HEK293 (cell line): ENCODE measurements at regions not wholly inside any gene's neighbourhood (a gene's known extent, or its start where the extent isn't known, plus 50 kb on each side); places are given as distances from the start of the nearest gene placed in this dataset.

Source experiments
- CTCF ChIA-PET: fragments of 350-600 bp; formaldehyde crosslinking; extraction: SDS; loops from one replicate; lab custom pipeline; 2021; ENCODE audit warnings: antibody characterized with exemption; lab: Yijun Ruan, JAX
- POLR2A ChIA-PET: fragments of 300-600 bp; formaldehyde crosslinking; extraction: SDS; loops from one replicate; lab custom pipeline; 2020; ENCODE audit warnings: antibody characterized with exemption, inconsistent platforms; lab: Yijun Ruan, JAX
- H3K27ac ChIP-seq: fragments of 200-500 bp; sonication (Bioruptor generic); 2 replicates; pipeline ENCODE4 v1.5.1; 2014; ENCODE audit warnings: low read depth, low read length, control low read depth, inconsistent platforms; ENCODE audit errors: extremely low read depth
- H3K36me3 ChIP-seq, 2 experiments: fragments of 200-500 bp in 1 of 2; sonication (Bioruptor generic) in 1 of 2; 1 replicate in 1 of 2; 2 replicates in 1 of 2; pipeline ENCODE4 v1.5.1; 2014 to 2017; ENCODE audit warnings: inconsistent platforms in 2 of 2, low read length in 2 of 2; ENCODE audit not compliant: control insufficient read depth in 2 of 2, insufficient read depth in 1 of 2
- H3K4me1 ChIP-seq: fragments of 200-500 bp; sonication (Bioruptor generic); 2 replicates; pipeline ENCODE4 v1.5.1; 2014; ENCODE audit warnings: mild to moderate bottlenecking, low read length, inconsistent platforms; ENCODE audit not compliant: control insufficient read depth, insufficient read depth
- H3K4me3 ChIP-seq: 2 replicates; pipeline ENCODE4 v1.5.1; 2011; ENCODE audit warnings: low read depth, mild to moderate bottlenecking, control low read depth, low read length, moderate library complexity
- H3K9me3 ChIP-seq: fragments of 200-500 bp; sonication (Bioruptor generic); 2 replicates; pipeline ENCODE4 v1.5.1; 2014; ENCODE audit warnings: low read depth, low read length, inconsistent platforms; ENCODE audit not compliant: control insufficient read depth, insufficient read depth
- KLF1 ChIP-seq: fragments of 450-650 bp; formaldehyde crosslinking; IDR thresholded peaks from 2 replicates; pipeline ENCODE4 v1.5.1; 2016; ENCODE audit warnings: missing biosample characterization, missing genetic modification characterization
- KLF9 ChIP-seq: fragments of 450-650 bp; formaldehyde crosslinking; IDR thresholded peaks from 2 replicates; pipeline ENCODE4 v1.5.1; 2016; ENCODE audit warnings: missing biosample characterization, missing genetic modification characterization, low read depth
- OSR2 ChIP-seq: fragments of 450-650 bp; formaldehyde crosslinking; IDR thresholded peaks from 2 replicates; pipeline ENCODE4 v1.5.1; 2016; ENCODE audit warnings: missing biosample characterization, missing genetic modification characterization
- TSHZ1 ChIP-seq: fragments of 450-650 bp; formaldehyde crosslinking; IDR thresholded peaks from 2 replicates; pipeline ENCODE4 v1.5.1; 2016; ENCODE audit warnings: missing biosample characterization, missing genetic modification characterization, borderline replicate concordance
- ZBTB10 ChIP-seq: fragments of 450-650 bp; formaldehyde crosslinking; IDR thresholded peaks from 2 replicates; pipeline ENCODE4 v1.5.1; 2016; ENCODE audit warnings: missing biosample characterization, missing genetic modification characterization
- ZFP69B ChIP-seq: fragments of 450-650 bp; formaldehyde crosslinking; IDR thresholded peaks from 2 replicates; pipeline ENCODE4 v1.5.1; 2016; ENCODE audit warnings: missing biosample characterization, missing genetic modification characterization
- ZNF133 ChIP-seq: fragments of 450-650 bp; formaldehyde crosslinking; IDR thresholded peaks from 2 replicates; pipeline ENCODE4 v1.5.1; 2016; ENCODE audit warnings: missing biosample characterization, missing genetic modification characterization
- ZNF146 ChIP-seq: fragments of 450-650 bp; formaldehyde crosslinking; IDR thresholded peaks from 2 replicates; pipeline ENCODE4 v1.5.1; 2016; ENCODE audit warnings: missing biosample characterization, missing genetic modification characterization
- ZNF221 ChIP-seq: fragments of 450-650 bp; formaldehyde crosslinking; IDR thresholded peaks from 2 replicates; pipeline ENCODE4 v1.5.1; 2017; ENCODE audit warnings: missing biosample characterization, missing genetic modification characterization, borderline replicate concordance
- ZNF292 ChIP-seq: fragments of 450-650 bp; formaldehyde crosslinking; IDR thresholded peaks from 2 replicates; pipeline ENCODE4 v1.5.1; 2016; ENCODE audit warnings: low read depth, missing biosample characterization, missing genetic modification characterization, borderline replicate concordance
- ZNF311 ChIP-seq: fragments of 450-650 bp; formaldehyde crosslinking; IDR thresholded peaks from 2 replicates; pipeline ENCODE4 v1.5.1; 2017; ENCODE audit warnings: missing biosample characterization, missing genetic modification characterization, borderline replicate concordance
- ZNF473 ChIP-seq: fragments of 450-650 bp; formaldehyde crosslinking; IDR thresholded peaks from 2 replicates; pipeline ENCODE4 v1.5.1; 2017; ENCODE audit warnings: missing biosample characterization, missing genetic modification characterization
- ZNF530 ChIP-seq: fragments of 450-650 bp; formaldehyde crosslinking; IDR thresholded peaks from 2 replicates; pipeline ENCODE4 v1.5.1; 2016; ENCODE audit warnings: low read depth, missing biosample characterization, missing genetic modification characterization
- ZNF623 ChIP-seq: fragments of 450-650 bp; formaldehyde crosslinking; IDR thresholded peaks from 2 replicates; pipeline ENCODE4 v1.5.1; 2016; ENCODE audit warnings: missing biosample characterization, missing genetic modification characterization
- ZNF629 ChIP-seq: fragments of 450-650 bp; formaldehyde crosslinking; IDR thresholded peaks from 2 replicates; pipeline ENCODE4 v1.5.1; 2017; ENCODE audit warnings: missing biosample characterization, missing genetic modification characterization
- ZNF701 ChIP-seq: fragments of 450-650 bp; formaldehyde crosslinking; IDR thresholded peaks from 2 replicates; pipeline ENCODE4 v1.5.1; 2016; ENCODE audit warnings: missing biosample characterization, missing genetic modification characterization
- TF ChIP-seq, protein P1 (sequence below): fragments of 450-650 bp; formaldehyde crosslinking; IDR thresholded peaks from 2 replicates; pipeline ENCODE4 v1.5.1; 2016; ENCODE audit warnings: missing biosample characterization, missing genetic modification characterization
- TF ChIP-seq, protein P2 (sequence below): fragments of 450-650 bp; formaldehyde crosslinking; IDR thresholded peaks from 2 replicates; pipeline ENCODE4 v1.5.1; 2016; ENCODE audit warnings: missing biosample characterization, missing genetic modification characterization
- TF ChIP-seq, protein P3 (sequence below): fragments of 450-650 bp; formaldehyde crosslinking; optimal IDR thresholded peaks from 2 replicates; pipeline ENCODE3; 2016; ENCODE audit warnings: missing biosample characterization, mild to moderate bottlenecking, missing genetic modification characterization

GRCh38 chr3:144181062-144181461 is 209.4 kb downstream of the DIPK2A start:
- TF ChIP-seq ZNF311 (tag by site-specific recombination) = no peak
- no peak for TF ChIP-seq ZNF292 (tag by site-specific recombination)
- no peak for TF ChIP-seq ZBTB10 (tag by site-specific recombination)
- TF ChIP-seq, protein P1, sequence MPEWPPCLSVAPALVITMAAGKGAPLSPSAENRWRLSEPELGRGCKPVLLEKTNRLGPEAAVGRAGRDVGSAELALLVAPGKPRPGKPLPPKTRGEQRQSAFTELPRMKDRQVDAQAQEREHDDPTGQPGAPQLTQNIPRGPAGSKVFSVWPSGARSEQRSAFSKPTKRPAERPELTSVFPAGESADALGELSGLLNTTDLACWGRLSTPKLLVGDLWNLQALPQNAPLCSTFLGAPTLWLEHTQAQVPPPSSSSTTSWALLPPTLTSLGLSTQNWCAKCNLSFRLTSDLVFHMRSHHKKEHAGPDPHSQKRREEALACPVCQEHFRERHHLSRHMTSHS (tag by site-specific recombination) = no peak
- CTCF ChIA-PET = interaction anchor here (0.6 kb wide), 1 partner anchor 31 kb away, joined by 3 read pairs; no protein-coding TSS in a partner anchor
- Histone ChIP-seq H3K4me1 (no peaks in the 10 kb centered on the region), H3K9me3 (no peaks in the 10 kb centered on the region), H3K4me3 (no peak overlapping the region), H3K36me3 (no peaks in the 10 kb centered on the region), H3K27ac (no peak overlapping the region)
- POLR2A ChIA-PET = no interaction called here

- POLR2A ChIA-PET = no interaction called here
- Histone ChIP-seq H3K4me1 (no peaks in the 10 kb centered on the region), H3K36me3 (no peaks in the 10 kb centered on the region), H3K9me3 (no peaks in the 10 kb centered on the region), H3K27ac (no peak overlapping the region), H3K4me3 (no peak overlapping the region)
- CTCF ChIA-PET = no interaction called here
- TF ChIP-seq ZFP69B (no peak), ZNF530 (no peak), KLF9 (no peak), ZNF629 (tag by site-specific recombination) (no peak), ZNF133 (tag by site-specific recombination) (no peak), ZNF146 (tag by site-specific recombination) (no peak), OSR2 (tag by site-specific recombination) (no peak), ZNF221 (no peak), TSHZ1 (tag by site-specific recombination) (no peak), KLF1 (tag by site-specific recombination) (no peak), ZNF701 (tag by site-specific recombination) (no peak), ZNF473 (tag by site-specific recombination) (no peak), ZNF623 (tag by site-specific recombination) (no peak)
- TF ChIP-seq, protein P2, sequence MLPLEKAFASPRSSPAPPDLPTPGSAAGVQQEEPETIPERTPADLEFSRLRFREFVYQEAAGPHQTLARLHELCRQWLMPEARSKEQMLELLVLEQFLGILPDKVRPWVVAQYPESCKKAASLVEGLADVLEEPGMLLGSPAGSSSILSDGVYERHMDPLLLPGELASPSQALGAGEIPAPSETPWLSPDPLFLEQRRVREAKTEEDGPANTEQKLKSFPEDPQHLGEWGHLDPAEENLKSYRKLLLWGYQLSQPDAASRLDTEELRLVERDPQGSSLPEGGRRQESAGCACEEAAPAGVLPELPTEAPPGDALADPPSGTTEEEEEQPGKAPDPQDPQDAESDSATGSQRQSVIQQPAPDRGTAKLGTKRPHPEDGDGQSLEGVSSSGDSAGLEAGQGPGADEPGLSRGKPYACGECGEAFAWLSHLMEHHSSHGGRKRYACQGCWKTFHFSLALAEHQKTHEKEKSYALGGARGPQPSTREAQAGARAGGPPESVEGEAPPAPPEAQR (tag by site-specific recombination) = no peak
- TF ChIP-seq, protein P3, sequence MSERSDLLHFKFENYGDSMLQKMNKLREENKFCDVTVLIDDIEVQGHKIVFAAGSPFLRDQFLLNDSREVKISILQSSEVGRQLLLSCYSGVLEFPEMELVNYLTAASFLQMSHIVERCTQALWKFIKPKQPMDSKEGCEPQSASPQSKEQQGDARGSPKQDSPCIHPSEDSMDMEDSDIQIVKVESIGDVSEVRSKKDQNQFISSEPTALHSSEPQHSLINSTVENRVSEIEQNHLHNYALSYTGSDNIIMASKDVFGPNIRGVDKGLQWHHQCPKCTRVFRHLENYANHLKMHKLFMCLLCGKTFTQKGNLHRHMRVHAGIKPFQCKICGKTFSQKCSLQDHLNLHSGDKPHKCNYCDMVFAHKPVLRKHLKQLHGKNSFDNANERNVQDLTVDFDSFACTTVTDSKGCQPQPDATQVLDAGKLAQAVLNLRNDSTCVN (tag by site-specific recombination) = no peak
Measured at GRCh38 chr3:144182501-144182900, 210.9 kb downstream of the DIPK2A start.
